SK-N-SH (cell line): ENCODE measurements at regions not wholly inside any gene's neighbourhood (a gene's known extent, or its start where the extent isn't known, plus 50 kb on each side); places are given as distances from the start of the nearest gene placed in this dataset.

Experiments
- CTCF ChIA-PET: fragments of 300-600, 350-600 bp; formaldehyde crosslinking; extraction: SDS; loops from one replicate; lab custom pipeline; 2021; lab: Yijun Ruan, JAX
- POLR2A ChIA-PET: fragments of 350-600 bp; sonication (Branson Sonifier 250); formaldehyde crosslinking; extraction: SDS; loops from one replicate; lab custom pipeline; 2020; ENCODE audit warnings: antibody characterized with exemption, inconsistent platforms; lab: Yijun Ruan, JAX
- DNase-seq: peaks from one replicate; pipeline ENCODE4 v3.0.0; 2012
- H2AFZ ChIP-seq: fragments of 200-600 bp; sonication (generic); 2 replicates; pipeline ENCODE4 v1.8.1; 2016; ENCODE audit warnings: antibody characterized with exemption, mild to moderate bottlenecking, low read depth
- H3F3A ChIP-seq: fragments of 200-600 bp; sonication (generic); replicated peaks from 2 replicates; pipeline ENCODE3; 2016; ENCODE audit warnings: antibody characterized with exemption, mild to moderate bottlenecking; ENCODE audit not compliant: insufficient read depth
- H3K27ac ChIP-seq, 2 experiments: fragments of 200-500 bp in 1 of 2; fragments of 200-600 bp in 1 of 2; sonication (Bioruptor generic) in 1 of 2; sonication (generic), shearing (Covaris generic) in 1 of 2; 2 replicates each; pipeline versions ENCODE4 v1.5.1 to v1.6.1; 2014 to 2016; ENCODE audit warnings: low read depth in 2 of 2, inconsistent platforms in 1 of 2, low read length in 1 of 2, mild to moderate bottlenecking in 1 of 2, mixed read lengths in 1 of 2
- H3K27me3 ChIP-seq: fragments of 200-600 bp; sonication (generic), shearing (Covaris generic); 2 replicates; pipeline ENCODE4 v1.6.1; 2016; ENCODE audit warnings: mixed run types; ENCODE audit not compliant: insufficient read depth
- H3K36me3 ChIP-seq, 2 experiments: fragments of 200-500 bp in 1 of 2; fragments of 200-600 bp in 1 of 2; sonication (Bioruptor generic) in 1 of 2; sonication (generic) in 1 of 2; replicated peaks in 1 of 2; 2 replicates each; pipeline versions ENCODE3 to v1.5.1; 2014 to 2016; ENCODE audit warnings: low read length in 1 of 2, mild to moderate bottlenecking in 1 of 2; ENCODE audit not compliant: insufficient read depth in 2 of 2, control insufficient read depth in 1 of 2
- H3K4me1 ChIP-seq, 2 experiments: fragments of 200-500 bp in 1 of 2; fragments of 200-600 bp in 1 of 2; sonication (Bioruptor generic) in 1 of 2; sonication (generic), shearing (Covaris generic) in 1 of 2; 2 replicates each; pipeline versions ENCODE4 v1.5.1 to v1.6.1; 2014 to 2016; ENCODE audit warnings: low read depth in 1 of 2, low read length in 1 of 2, mixed run types in 1 of 2; ENCODE audit not compliant: insufficient read depth in 2 of 2, control insufficient read depth in 1 of 2
- H3K4me2 ChIP-seq: fragments of 200-600 bp; sonication (generic), shearing (Covaris generic); 2 replicates; pipeline ENCODE4 v1.6.1; 2017; ENCODE audit warnings: mixed run types
- H3K4me3 ChIP-seq, 2 experiments: fragments of 200-500 bp in 1 of 2; fragments of 200-600 bp in 1 of 2; sonication (Bioruptor generic) in 1 of 2; sonication (generic), shearing (Covaris generic) in 1 of 2; 2 replicates each; pipeline versions ENCODE4 v1.5.1 to v1.8.1; 2014 to 2016; ENCODE audit warnings: low read depth in 2 of 2, inconsistent platforms in 1 of 2, low read length in 1 of 2, mild to moderate bottlenecking in 1 of 2, mixed read lengths in 1 of 2, moderate library complexity in 1 of 2
- H3K79me2 ChIP-seq: fragments of 200-600 bp; sonication (generic); 2 replicates; pipeline ENCODE4 v1.8.1; 2017; ENCODE audit warnings: mild to moderate bottlenecking; ENCODE audit not compliant: insufficient read depth
- H3K9ac ChIP-seq: fragments of 200-600 bp; sonication (generic); 2 replicates; pipeline ENCODE4 v1.6.1; 2017; ENCODE audit warnings: mixed run types
- H3K9me2 ChIP-seq: fragments of 200-600 bp; sonication (generic); 2 replicates; pipeline ENCODE4 v1.6.1; 2017; ENCODE audit warnings: mixed run types
- H3K9me3 ChIP-seq: fragments of 200-600 bp; sonication (generic); 2 replicates; pipeline ENCODE4 v1.6.1; 2017; ENCODE audit warnings: mixed run types, mild to moderate bottlenecking, moderate library complexity
- H4K20me1 ChIP-seq: fragments of 200-600 bp; sonication (generic); 2 replicates; pipeline ENCODE4 v1.6.1; 2017; ENCODE audit warnings: mild to moderate bottlenecking, mixed run types; ENCODE audit not compliant: insufficient read depth
- ELF1 ChIP-seq: IDR thresholded peaks from 2 replicates; pipeline ENCODE4 v1.4.0; 2012
- EP300 ChIP-seq, 2 experiments: IDR thresholded peaks; 2 replicates each; pipeline versions ENCODE4 v1.4.0 to v1.6.1; 2012; ENCODE audit warnings: borderline replicate concordance in 1 of 2, low read depth in 1 of 2, low read length in 1 of 2
- FOSL2 ChIP-seq: IDR thresholded peaks from 2 replicates; pipeline ENCODE4 v1.4.0; 2012; ENCODE audit warnings: low read depth, mild to moderate bottlenecking, moderate library complexity, borderline replicate concordance
- FOXJ3 ChIP-seq: sonication (generic); formaldehyde crosslinking; IDR thresholded peaks from 2 replicates; pipeline ENCODE4 v1.5.1; 2020; ENCODE audit warnings: mild to moderate bottlenecking, missing genetic modification reagents
- IRF3 ChIP-seq: fragments of 150-350 bp; IDR thresholded peaks from 2 replicates; pipeline ENCODE4 v1.6.1; 2016; ENCODE audit warnings: mild to moderate bottlenecking, low read depth, low read length
- NFIC ChIP-seq: IDR thresholded peaks from 2 replicates; pipeline ENCODE4 v1.4.0; 2012; ENCODE audit warnings: borderline replicate concordance
- PBX3 ChIP-seq: IDR thresholded peaks from 2 replicates; pipeline ENCODE4; 2012
- POLR2AphosphoS5 ChIP-seq: IDR thresholded peaks from 2 replicates; pipeline ENCODE4 v1.6.1; 2012; ENCODE audit warnings: low read depth, low read length
- RAD21 ChIP-seq: IDR thresholded peaks from 2 replicates; pipeline ENCODE4 v1.6.1; 2012; ENCODE audit warnings: mild to moderate bottlenecking, low read length
- RFX5 ChIP-seq: IDR thresholded peaks from 2 replicates; pipeline ENCODE4 v1.6.1; 2012; ENCODE audit warnings: mild to moderate bottlenecking, improper control_type of control experiment, low read length
- TAF1 ChIP-seq: IDR thresholded peaks from 2 replicates; pipeline ENCODE4 v1.6.1; 2012; ENCODE audit warnings: low read depth, mild to moderate bottlenecking, low read length, moderate library complexity, borderline replicate concordance
- TCF12 ChIP-seq: IDR thresholded peaks from 2 replicates; pipeline ENCODE4 v1.4.0; 2012
- TEAD4 ChIP-seq: IDR thresholded peaks from 2 replicates; pipeline ENCODE4 v1.4.0; 2012; ENCODE audit warnings: mild to moderate bottlenecking, borderline replicate concordance; ENCODE audit not compliant: insufficient read depth
- USF1 ChIP-seq: IDR thresholded peaks from 2 replicates; pipeline ENCODE4 v1.4.0; 2012; ENCODE audit warnings: low read depth, borderline replicate concordance
- YY1 ChIP-seq: IDR thresholded peaks from 2 replicates; pipeline ENCODE4 v1.4.0; 2012; ENCODE audit warnings: low read depth, mild to moderate bottlenecking
- ZBTB33 ChIP-seq: IDR thresholded peaks from 2 replicates; pipeline ENCODE4 v1.4.0; 2012; ENCODE audit warnings: low read depth, borderline replicate concordance
- WGBS: methylation state at CpG from one replicate; pipeline ENCODE4 v1.1.6; 2017; ENCODE audit warnings: low lambda C conversion rate; 5-methylcytosine and 5-hydroxymethylcytosine counted together

GRCh38 chr9:80928697-80929096 is 760.6 kb downstream of the TLE1 start:
- H3K27me3 ChIP-seq, result no peaks in the 10 kb centered on the region

GRCh38 chr9:80926611-80927010 is 762.7 kb downstream of the TLE1 start:
- no peaks in the 10 kb centered on the region for H3K9me3 ChIP-seq
- no peaks in the 10 kb centered on the region for H3F3A ChIP-seq
- H3K27me3 ChIP-seq, result no peaks in the 10 kb centered on the region
- no peaks in the 10 kb centered on the region for H3K9me2 ChIP-seq
- no peaks in the 10 kb centered on the region for H4K20me1 ChIP-seq
- H3K36me3 ChIP-seq, result no peaks in the 10 kb centered on the region
- ChIA-PET POLR2A (no interaction called here), CTCF (no interaction called here)
- no peak for TF ChIP-seq ZBTB33
- TF ChIP-seq NFIC, result no peak
- no peak for TF ChIP-seq ELF1
- no peaks in the 10 kb centered on the region for H3K4me1 ChIP-seq
- 38% methylated on average over 3 of the region's 3 CpGs for WGBS
- no peak overlapping the region for H3K4me3 ChIP-seq
- DNase-seq, result no peak
- H2AFZ ChIP-seq, result no peak overlapping the region
- no peaks in the 10 kb centered on the region for H3K79me2 ChIP-seq
- H3K9ac ChIP-seq, result no peak overlapping the region
- H3K4me2 ChIP-seq, result no peak overlapping the region
- no peak overlapping the region for H3K27ac ChIP-seq

More at GRCh38 chr9:80928697-80929096, 760.6 kb downstream of the TLE1 start:
- Histone ChIP-seq H3K36me3 (no peaks in the 10 kb centered on the region), H3K4me2 (no peak overlapping the region), H3K4me3 (no peak overlapping the region), H3K9me3 (no peaks in the 10 kb centered on the region), H3K9me2 (no peaks in the 10 kb centered on the region), H3K79me2 (no peaks in the 10 kb centered on the region), H3K4me1 (no peaks in the 10 kb centered on the region), H3K9ac (no peak overlapping the region), H2AFZ (no peak overlapping the region), H3K27ac (no peak overlapping the region), H4K20me1 (no peaks in the 10 kb centered on the region), H3F3A (no peaks in the 10 kb centered on the region)
- TF ChIP-seq USF1 (no peak), RAD21 (no peak), FOXJ3 (CRISPR knock-in tag) (no peak), TCF12 (no peak), POLR2AphosphoS5 (no peak), EP300 (IDR thresholded peaks at IDR 0.05; ENCODE audit: borderline replicate concordance in 1 of 2, low read depth in 1 of 2, low read length in 1 of 2) (no peak), RFX5 (no peak), PBX3 (no peak), FOSL2 (no peak), TEAD4 (no peak), YY1 (no peak), TAF1 (no peak), IRF3 (no peak)
- CTCF ChIA-PET, result interaction anchor here (1.3 kb wide), 1 partner anchor 19 kb away, joined by 3 read pairs; no protein-coding TSS in a partner anchor
- POLR2A ChIA-PET, result no interaction called here
- no peak for DNase-seq
